ENCODE measurements at regions not wholly inside any gene's neighbourhood (a gene's known extent, or its start where the extent isn't known, plus 50 kb on each side); places are given as distances from the start of the nearest gene placed in this dataset.

DNA sequence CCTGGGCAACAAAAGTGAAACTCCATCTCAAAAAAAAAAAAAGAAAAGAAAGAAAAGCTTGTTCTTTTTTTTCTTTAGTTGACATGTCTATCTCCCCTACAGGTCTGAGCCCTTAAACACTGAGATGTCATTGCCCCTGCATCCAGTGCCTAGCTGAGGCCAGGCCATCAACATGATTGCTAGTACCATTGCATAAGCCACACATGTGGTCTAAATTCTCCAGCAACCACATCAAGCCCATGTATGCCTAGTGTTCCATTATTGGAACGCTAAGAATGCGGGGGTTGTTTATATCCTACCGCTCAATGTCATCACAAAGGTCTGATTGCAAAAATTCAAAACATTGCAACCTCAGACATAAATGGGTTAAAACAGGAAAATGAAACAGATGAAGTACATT, 62.7 kb downstream of the NPTX2 start:
- DNase-seq (ENCODE audit: low spot score), result no peak

DNA sequence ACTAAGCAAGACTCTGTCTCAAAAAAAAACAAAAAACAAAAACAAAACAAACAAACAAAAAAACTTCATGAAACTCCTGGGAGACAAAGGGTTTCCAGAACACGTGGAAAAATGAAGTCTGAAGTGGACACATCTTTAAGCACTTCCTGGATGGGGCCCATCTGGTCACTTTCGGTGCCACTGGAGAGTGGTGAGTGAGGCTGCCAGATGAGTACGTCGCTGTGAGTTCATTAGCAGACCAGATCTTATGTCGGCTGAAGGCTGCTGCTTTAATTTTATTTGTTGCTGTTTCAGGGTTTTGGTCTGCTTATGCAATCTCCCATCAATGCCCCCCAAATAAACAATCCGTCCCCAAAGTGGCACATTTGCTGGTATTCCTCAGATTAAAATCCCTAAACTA, 64.4 kb downstream of the NPTX2 start:
- no peak for DNase-seq (ENCODE audit: low spot score)

- no peak for DNase-seq (ENCODE audit: low spot score)
Measured at GRCh38 chr7:98681951-98682350, 64.9 kb downstream of the NPTX2 start.

- no peak for DNase-seq (ENCODE audit: low spot score)
Measured at GRCh38 chr7:98683514-98683913, 66.4 kb downstream of the NPTX2 start.

- DNase-seq (ENCODE audit: low spot score), result no peak
Measured at GRCh38 chr7:98685541-98685940, 68.5 kb downstream of the NPTX2 start.

GRCh38 chr7:98686466-98687080, 69.5 kb downstream of the NPTX2 start:
- no peak for DNase-seq (ENCODE audit: low spot score)

DNA sequence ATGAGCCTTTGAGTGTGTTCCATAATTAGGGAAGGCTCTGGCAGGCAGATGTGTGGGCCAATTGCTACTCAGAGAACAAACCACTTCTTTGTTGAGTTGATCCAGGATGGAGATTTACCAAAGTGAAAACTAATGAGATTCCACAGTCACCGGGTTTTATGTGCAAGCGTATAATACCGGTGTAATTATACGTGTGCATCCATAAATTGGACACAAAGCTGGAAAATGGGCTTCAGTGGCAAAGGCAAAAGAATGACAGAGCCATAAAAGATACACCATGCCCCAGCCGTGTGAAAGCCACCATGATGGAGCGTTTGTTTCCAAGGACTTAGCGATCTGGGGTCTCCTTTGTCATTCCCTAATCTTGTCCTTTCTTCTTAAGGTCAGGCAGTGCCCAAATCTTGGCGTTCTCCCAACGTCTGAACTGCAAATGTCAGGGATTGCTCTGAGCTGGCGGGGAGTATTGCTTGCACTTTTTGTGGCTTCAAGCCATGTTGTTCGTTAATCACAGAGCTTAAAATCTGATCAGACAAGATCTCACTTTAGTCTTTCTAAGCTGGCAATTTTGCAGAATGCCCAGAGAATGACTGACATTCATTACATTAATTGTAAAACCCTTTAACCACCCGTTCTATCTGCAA, 70.1 kb downstream of the NPTX2 start:
- DNase-seq (ENCODE audit: low spot score), result no peak

DNA sequence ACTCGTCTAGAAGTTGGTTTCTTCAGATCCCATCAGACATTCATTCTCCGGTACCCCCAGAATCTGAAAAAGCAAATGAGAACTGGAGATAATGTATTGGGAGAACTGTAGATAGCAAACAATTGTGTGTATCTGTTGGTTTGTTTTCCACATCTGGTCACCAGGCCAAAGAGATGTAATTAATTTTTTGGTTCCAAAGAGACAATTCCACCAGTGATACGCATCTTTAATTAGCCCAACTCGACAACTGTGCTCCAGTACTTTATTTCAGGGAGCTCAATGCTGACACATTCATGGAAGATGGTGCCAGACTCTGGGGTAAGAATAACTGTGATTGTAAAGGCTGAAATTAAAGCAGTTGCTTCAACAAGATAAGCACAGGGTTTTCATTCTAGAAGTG, 74.5 kb downstream of the NPTX2 start:
- no peak for DNase-seq (ENCODE audit: low spot score)

- DNase-seq (ENCODE audit: low spot score), result no peak
Measured at GRCh38 chr7:98697083-98697482, 80.0 kb downstream of the NPTX2 start.

- DNase-seq (ENCODE audit: low spot score), result no peak
Measured at GRCh38 chr7:98697485-98698240, 80.6 kb downstream of the NPTX2 start.

- DNase-seq (ENCODE audit: low spot score), result no peak
Measured at GRCh38 chr7:98698976-98699375, 81.9 kb downstream of the NPTX2 start.

- no peak for DNase-seq (ENCODE audit: low spot score)
Measured at GRCh38 chr7:98700533-98700932, 83.4 kb downstream of the NPTX2 start.

DNA sequence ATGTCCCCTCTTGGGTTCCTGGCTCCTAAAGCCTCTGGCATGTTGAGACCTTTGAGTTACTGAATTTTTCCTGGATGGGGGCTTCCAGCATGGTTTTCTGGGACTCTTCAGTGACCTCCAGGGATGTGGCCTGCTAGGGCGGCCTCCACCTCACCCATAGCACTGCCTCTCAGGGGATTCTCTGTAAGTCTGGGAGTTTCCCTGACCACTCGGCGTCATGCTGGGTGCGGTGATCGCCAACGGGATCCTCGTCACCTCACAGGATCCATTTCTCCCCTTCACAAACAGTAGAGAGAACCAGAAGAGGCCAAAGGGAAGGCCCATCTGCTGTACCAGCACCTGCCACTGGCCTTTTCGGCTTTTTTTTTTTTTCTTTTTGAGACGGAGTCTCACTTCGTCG, 84.3 kb downstream of the NPTX2 start:
- DNase-seq (ENCODE audit: low spot score), result no peak

DNA sequence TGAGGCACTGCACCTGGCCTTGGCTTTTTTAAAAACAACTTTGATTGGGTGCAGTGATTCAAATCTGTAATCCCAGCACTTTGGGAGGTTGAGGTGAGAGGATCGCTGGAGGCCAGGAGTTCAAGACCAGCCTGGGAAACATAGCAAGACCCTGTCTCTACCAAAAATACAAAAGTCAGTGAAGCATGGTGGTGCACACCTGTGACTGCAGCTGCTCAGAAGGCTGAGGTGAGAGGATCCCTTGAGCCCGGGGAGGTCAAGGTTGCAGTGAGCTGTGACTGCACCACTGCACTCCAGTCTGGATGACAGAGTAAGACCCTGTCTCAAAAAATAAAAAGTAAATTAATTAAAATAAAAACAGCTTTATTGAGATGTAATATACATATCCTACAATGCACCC, 84.9 kb downstream of the NPTX2 start:
- DNase-seq (ENCODE audit: low spot score), result no peak

DNA sequence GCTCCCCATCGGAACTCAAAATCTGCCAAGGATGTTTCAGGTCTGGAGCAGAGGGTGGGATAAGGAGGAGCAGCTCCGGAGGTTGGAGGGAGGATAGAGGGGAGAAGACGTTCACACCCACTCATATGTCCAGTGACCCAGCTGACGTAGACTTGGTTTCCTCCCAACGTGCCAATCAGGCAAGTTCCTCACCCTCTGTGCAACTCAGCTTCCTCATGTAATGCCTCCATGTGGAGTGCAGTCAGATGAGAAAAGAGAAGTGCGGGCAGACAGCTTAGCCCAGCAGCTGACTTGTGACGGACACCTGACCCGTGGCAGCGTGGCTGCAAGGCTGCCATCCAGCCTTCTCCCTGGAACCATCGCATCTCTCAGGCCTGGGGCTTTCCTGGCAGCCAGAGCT, 86.8 kb downstream of the NPTX2 start:
- DNase-seq (ENCODE audit: low spot score), result no peak

DNA sequence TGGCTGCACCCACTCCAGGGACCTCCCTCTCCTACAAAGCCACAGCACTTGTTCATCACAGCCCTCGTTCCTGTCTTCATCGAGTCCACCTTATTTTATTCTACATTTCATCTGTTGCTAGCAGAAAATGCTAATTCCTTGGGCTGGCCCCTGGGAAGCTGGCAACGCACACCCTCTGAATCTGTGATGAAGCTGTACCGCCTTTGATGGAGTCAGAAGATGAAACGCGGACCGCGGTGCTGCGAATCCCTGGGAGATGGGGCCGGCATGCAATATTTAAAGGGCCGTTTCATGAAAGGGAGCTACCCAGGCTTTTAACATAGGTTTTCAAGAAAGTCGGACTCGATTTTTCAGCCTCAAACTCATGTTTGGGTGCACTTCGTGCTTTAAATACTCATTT, 88.5 kb downstream of the NPTX2 start:
- no peak for DNase-seq (ENCODE audit: low spot score)

GRCh38 chr7:98707076-98707475, 90.0 kb downstream of the NPTX2 start:
- DNase-seq (ENCODE audit: low spot score), result no peak

DNA sequence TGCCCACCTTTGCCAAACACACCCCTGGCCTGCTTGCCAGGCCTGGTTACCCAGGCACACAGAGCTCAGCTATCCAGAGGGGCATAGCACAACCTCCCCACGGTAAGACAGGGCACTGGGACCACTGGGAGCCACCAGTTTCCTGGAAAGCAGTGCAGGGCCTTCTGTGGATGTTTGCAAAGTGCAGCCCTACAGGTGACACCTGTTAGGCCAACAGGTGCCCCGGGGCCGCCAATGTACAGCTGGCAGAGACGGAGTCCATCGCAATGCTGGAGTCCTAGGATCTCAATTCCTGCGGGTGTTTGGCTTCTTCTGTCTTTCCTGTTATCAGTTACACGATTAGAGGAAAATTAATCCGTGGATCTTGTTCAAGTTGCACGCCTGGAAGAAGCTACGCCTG, 94.9 kb downstream of the NPTX2 start:
- no peak for DNase-seq (ENCODE audit: low spot score)

- DNase-seq (ENCODE audit: low spot score), result no peak
Measured at GRCh38 chr7:98713165-98713810, 96.2 kb downstream of the NPTX2 start.

- no peak for DNase-seq (ENCODE audit: low spot score)
Measured at GRCh38 chr7:98719396-98719795, 102.3 kb downstream of the NPTX2 start.

GRCh38 chr7:98722402-98722801, 105.3 kb downstream of the NPTX2 start:
- DNase-seq (ENCODE audit: low spot score), result no peak

GRCh38 chr7:98724591-98724990, 107.5 kb downstream of the NPTX2 start:
- no peak for DNase-seq (ENCODE audit: low spot score)

DNA sequence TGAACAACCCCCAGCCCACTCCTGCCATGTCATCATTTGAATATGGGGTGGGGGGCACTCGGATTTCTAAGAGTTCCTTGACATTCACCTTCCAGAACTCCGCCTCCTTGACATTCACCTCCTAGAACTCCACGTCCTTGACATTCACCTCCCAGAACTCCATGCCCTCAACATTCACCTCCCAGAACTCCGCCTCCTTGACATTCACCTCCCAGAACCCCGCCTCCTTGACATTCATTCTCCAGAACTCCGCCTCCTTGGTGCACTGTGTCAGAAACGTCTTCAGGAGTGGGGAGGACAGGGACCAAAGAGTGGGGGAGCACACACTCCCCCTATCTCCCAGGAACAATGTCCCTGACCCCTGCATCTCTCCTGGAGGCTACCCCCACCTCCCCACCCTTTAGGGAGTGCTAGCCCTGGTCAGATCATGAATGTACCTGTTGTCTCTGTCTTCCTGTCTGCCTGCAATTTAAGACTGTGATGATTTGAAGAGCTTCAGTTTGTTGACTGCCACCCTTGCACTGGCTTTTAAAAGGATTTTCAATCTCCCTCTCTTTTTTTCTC, 110.1 kb downstream of the NPTX2 start:
- DNase-seq (ENCODE audit: low spot score), result no peak
